ENCODE measurements at regions not wholly inside any gene's neighbourhood (a gene's known extent, or its start where the extent isn't known, plus 50 kb on each side); places are given as distances from the start of the nearest gene placed in this dataset.

GRCh38 chr11:46223252-46223513, 54.3 kb upstream of the CREB3L1 start:
- Histone ChIP-seq H4K20me1 (ENCODE audit: insufficient read depth, low read length) (no peaks in the 10 kb centered on the region), H3K9ac (ENCODE audit: low read depth, low read length) (no peak overlapping the region), H3K27me3 (ENCODE audit: insufficient read depth, low read length, poor library complexity) (no peaks in the 10 kb centered on the region), H3K4me2 (ENCODE audit: insufficient read depth, low read length) (no peak overlapping the region), H3K4me1 (ENCODE audit: insufficient read depth, low read length) (no peaks in the 10 kb centered on the region), H3K9me3 (ENCODE audit: insufficient read depth, low read length, severe bottlenecking) (no peaks in the 10 kb centered on the region), H3K4me3 (ENCODE audit: low read depth in 1 of 2, low read length in 2 of 2) (no peak overlapping the region), H3K36me3 (ENCODE audit: insufficient read depth, low read length) (no peaks in the 10 kb centered on the region), H2AFZ (ENCODE audit: low read depth, low read length) (no peak overlapping the region), H3K79me2 (ENCODE audit: insufficient read depth, low read length) (no peaks in the 10 kb centered on the region), H3K27ac (ENCODE audit: low read length) (no peak overlapping the region)
- no peak for DNase-seq
- no peak for ATAC-seq (ENCODE audit: insufficient read depth, low read depth)
- TF ChIP-seq EZH2 (IDR thresholded peaks at IDR 0.05; ENCODE audit: borderline replicate concordance, low read depth, low read length, severe bottlenecking) = no peak
- TF ChIP-seq, protein P1, sequence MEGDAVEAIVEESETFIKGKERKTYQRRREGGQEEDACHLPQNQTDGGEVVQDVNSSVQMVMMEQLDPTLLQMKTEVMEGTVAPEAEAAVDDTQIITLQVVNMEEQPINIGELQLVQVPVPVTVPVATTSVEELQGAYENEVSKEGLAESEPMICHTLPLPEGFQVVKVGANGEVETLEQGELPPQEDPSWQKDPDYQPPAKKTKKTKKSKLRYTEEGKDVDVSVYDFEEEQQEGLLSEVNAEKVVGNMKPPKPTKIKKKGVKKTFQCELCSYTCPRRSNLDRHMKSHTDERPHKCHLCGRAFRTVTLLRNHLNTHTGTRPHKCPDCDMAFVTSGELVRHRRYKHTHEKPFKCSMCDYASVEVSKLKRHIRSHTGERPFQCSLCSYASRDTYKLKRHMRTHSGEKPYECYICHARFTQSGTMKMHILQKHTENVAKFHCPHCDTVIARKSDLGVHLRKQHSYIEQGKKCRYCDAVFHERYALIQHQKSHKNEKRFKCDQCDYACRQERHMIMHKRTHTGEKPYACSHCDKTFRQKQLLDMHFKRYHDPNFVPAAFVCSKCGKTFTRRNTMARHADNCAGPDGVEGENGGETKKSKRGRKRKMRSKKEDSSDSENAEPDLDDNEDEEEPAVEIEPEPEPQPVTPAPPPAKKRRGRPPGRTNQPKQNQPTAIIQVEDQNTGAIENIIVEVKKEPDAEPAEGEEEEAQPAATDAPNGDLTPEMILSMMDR (IDR thresholded peaks at IDR 0.05; ENCODE audit: borderline replicate concordance, extremely low read depth, low read length, poor library complexity, severe bottlenecking) = no peak

DNA sequence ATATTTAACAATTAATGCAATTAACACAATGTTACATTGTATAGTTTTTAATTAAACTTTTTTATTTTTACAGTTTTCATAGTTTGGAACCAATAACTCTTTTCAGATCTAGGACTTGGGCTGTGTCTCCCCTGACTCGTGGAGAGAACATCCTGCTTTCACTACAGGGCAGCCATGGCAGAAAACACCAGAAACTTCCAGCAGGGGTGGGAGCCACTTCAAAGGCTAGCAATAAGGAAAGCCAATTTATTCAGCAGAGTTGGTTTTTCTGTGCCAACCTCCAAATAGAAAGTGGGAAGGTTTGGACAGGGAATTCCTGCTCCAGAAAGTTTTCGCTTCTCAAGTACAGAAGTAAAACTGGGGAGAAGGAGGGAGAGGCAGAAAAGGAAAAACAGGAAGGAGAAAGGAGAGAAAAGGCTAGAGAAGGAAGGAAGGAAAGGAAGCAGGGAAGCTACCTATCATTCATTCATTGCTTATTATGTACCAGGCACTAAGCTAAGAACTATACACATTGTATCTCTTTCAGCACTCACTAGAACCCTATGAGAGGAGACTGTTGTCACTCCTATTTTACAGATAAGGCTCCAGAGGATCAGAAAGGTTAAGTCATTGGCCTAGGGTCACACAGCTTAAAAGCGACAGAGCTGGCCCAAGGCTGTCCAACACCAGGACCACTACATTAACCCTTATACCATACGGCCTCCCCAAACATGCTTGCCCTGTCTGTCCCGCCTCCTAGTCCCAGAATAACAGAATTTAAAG, 54.8 kb upstream of the CREB3L1 start:
- H3K4me2 ChIP-seq (ENCODE audit: insufficient read depth, low read length) = no peak overlapping the region
- no peak overlapping the region for H3K9ac ChIP-seq (ENCODE audit: low read depth, low read length)
- H3K79me2 ChIP-seq (ENCODE audit: insufficient read depth, low read length) = no peaks in the 10 kb centered on the region
- no peak overlapping the region for H3K4me3 ChIP-seq (ENCODE audit: low read depth in 1 of 2, low read length in 2 of 2)
- DNase-seq = peak; percentile 26
- H4K20me1 ChIP-seq (ENCODE audit: insufficient read depth, low read length) = no peaks in the 10 kb centered on the region
- H3K9me3 ChIP-seq (ENCODE audit: insufficient read depth, low read length, severe bottlenecking) = no peaks in the 10 kb centered on the region
- H3K27ac ChIP-seq (ENCODE audit: low read length) = no peak overlapping the region
- H3K4me1 ChIP-seq (ENCODE audit: insufficient read depth, low read length) = no peaks in the 10 kb centered on the region
- H3K36me3 ChIP-seq (ENCODE audit: insufficient read depth, low read length) = no peaks in the 10 kb centered on the region
- TF ChIP-seq, protein P1 (IDR thresholded peaks at IDR 0.05; ENCODE audit: borderline replicate concordance, extremely low read depth, low read length, poor library complexity, severe bottlenecking) = peak; percentile 6
- TF ChIP-seq EZH2 (IDR thresholded peaks at IDR 0.05; ENCODE audit: borderline replicate concordance, low read depth, low read length, severe bottlenecking) = no peak
- no peak overlapping the region for H2AFZ ChIP-seq (ENCODE audit: low read depth, low read length)
- peak; percentile 64 for ATAC-seq (ENCODE audit: insufficient read depth, low read depth)
- H3K27me3 ChIP-seq (ENCODE audit: insufficient read depth, low read length, poor library complexity) = no peaks in the 10 kb centered on the region

DNA sequence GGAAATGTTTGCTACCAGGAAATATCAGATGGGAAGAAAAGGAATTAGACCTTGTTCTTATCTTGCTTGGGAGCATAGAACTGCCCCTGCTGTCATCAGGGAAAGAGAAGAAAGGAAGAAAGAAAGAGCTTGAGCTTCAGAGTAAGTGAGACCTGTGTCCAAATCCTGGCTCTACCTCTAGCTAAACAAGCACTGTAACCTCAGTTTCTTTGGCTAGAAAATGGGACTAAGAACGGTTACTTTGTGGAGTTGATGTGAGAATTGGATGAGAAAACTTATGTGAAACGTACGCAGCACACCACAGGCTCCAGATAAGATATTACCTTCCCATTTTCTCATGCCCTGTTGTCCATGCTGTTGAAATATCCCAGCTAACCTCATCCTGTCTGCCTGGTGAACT, 57.1 kb upstream of the CREB3L1 start:
- peaks cover 3% of the 10 kb centered on the region for H3K27me3 ChIP-seq (ENCODE audit: insufficient read depth, low read length, poor library complexity)
- no peaks in the 10 kb centered on the region for H3K4me1 ChIP-seq (ENCODE audit: insufficient read depth, low read length)
- H4K20me1 ChIP-seq (ENCODE audit: insufficient read depth, low read length) = no peaks in the 10 kb centered on the region
- DNase-seq (no peak), ATAC-seq (ENCODE audit: insufficient read depth, low read depth) (no peak)
- H3K4me3 ChIP-seq (ENCODE audit: low read depth in 1 of 2, low read length in 2 of 2) = no peak overlapping the region
- no peaks in the 10 kb centered on the region for H3K9me3 ChIP-seq (ENCODE audit: insufficient read depth, low read length, severe bottlenecking)
- H3K27ac ChIP-seq (ENCODE audit: low read length) = no peak overlapping the region
- no peaks in the 10 kb centered on the region for H3K36me3 ChIP-seq (ENCODE audit: insufficient read depth, low read length)
- H2AFZ ChIP-seq (ENCODE audit: low read depth, low read length) = 0 out of 2 replicates have a peak overlapping the region, but pooled peaks have one; percentile 57
- no peak overlapping the region for H3K9ac ChIP-seq (ENCODE audit: low read depth, low read length)
- H3K4me2 ChIP-seq (ENCODE audit: insufficient read depth, low read length) = no peak overlapping the region
- no peak for TF ChIP-seq EZH2 (IDR thresholded peaks at IDR 0.05; ENCODE audit: borderline replicate concordance, low read depth, low read length, severe bottlenecking)
- TF ChIP-seq, protein P1 (IDR thresholded peaks at IDR 0.05; ENCODE audit: borderline replicate concordance, extremely low read depth, low read length, poor library complexity, severe bottlenecking) = no peak
- no peaks in the 10 kb centered on the region for H3K79me2 ChIP-seq (ENCODE audit: insufficient read depth, low read length)
